ENCODE measurements at regions not wholly inside any gene's neighbourhood (a gene's known extent, or its start where the extent isn't known, plus 50 kb on each side); places are given as distances from the start of the nearest gene placed in this dataset.
"Not testable (repeated sequence)": the region's sequence is repeated elsewhere in the genome, so short reads cannot be mapped to it uniquely, and the experiment has no call there.

DNA sequence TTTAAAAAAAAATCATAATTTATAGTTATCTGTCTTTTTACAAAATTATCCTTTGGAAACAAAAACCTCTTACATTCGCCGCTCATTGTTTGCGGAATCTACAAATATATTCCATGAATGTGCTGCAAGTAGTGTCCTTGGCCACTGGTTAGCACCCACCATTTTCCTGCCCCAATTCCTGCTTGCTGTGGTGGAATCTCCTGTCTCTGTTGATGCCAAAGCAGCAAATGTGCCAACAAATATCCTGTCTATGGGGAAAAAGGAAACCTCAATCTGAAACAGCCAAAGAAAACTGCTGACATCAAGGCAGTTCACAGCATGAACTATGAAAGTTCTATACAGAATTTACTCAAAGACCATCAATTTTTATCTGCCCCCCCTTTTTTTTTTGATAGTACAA is 603.6 kb downstream of the COL12A1 start:
- DNase-seq (ENCODE audit: low spot score) (no peak), ATAC-seq (ENCODE audit: insufficient number of reproducible peaks, low FRiP score, low read depth) (no peak)
- Histone ChIP-seq H3K36me3 (no peaks in the 10 kb centered on the region), H3K27ac (no peak overlapping the region), H3K9me3 (no peaks in the 10 kb centered on the region), H3K4me3 (no peak overlapping the region), H3K27me3 (replicated peaks; ENCODE audit: insufficient read depth) (no peaks in the 10 kb centered on the region), H3K4me1 (ENCODE audit: control insufficient read depth in 1 of 2, low read depth in 2 of 2) (peaks cover 4 to 15% of the 10 kb centered on the region in 2 donors)
- TF ChIP-seq, protein P1, sequence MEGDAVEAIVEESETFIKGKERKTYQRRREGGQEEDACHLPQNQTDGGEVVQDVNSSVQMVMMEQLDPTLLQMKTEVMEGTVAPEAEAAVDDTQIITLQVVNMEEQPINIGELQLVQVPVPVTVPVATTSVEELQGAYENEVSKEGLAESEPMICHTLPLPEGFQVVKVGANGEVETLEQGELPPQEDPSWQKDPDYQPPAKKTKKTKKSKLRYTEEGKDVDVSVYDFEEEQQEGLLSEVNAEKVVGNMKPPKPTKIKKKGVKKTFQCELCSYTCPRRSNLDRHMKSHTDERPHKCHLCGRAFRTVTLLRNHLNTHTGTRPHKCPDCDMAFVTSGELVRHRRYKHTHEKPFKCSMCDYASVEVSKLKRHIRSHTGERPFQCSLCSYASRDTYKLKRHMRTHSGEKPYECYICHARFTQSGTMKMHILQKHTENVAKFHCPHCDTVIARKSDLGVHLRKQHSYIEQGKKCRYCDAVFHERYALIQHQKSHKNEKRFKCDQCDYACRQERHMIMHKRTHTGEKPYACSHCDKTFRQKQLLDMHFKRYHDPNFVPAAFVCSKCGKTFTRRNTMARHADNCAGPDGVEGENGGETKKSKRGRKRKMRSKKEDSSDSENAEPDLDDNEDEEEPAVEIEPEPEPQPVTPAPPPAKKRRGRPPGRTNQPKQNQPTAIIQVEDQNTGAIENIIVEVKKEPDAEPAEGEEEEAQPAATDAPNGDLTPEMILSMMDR (IDR thresholded peaks at IDR 0.05), result no peak

DNA sequence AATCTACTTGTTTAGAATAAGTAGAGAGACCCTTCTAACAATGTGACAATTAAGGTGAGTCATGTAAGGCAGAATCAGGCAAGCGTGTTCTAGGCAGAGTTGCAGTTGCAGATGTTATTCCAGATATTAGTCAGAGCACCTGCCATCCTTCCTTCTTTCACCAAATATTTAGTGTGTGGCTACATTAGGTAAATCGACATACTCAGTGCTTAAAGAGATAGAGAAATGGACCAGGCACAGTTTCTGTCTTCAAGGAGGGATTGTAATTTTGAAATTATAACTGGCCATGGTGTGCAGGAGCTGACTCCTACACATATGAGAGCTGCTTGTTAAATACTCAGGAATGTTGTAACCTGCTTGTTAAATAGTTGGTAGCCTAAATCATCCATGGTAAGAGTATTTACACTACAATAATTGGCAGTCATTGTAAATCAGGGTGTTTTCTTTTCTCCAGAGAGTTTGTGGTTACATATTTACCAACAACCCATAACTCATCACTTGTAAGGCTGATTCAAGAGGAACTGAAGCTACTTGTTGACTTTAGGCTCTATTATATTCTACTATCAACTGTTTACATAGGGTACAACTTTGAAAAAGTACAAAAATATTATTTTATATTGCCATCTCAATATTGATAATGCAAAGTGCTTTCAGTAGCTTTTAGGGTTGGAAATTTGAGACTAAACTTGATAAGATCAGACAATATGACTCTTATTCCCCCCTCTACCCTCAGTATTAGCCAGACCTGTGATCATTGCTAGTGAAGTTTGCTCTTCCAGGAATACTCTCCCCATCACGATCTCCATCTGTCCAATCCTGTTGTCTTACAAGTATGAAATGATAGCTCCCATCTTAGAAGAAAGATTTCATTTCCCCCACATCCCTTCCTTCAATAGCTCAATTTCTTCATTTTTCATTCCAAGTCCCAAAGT is 607.1 kb downstream of the COL12A1 start:
- Histone ChIP-seq H3K4me3 (no peak overlapping the region), H3K27me3 (replicated peaks; ENCODE audit: insufficient read depth) (no peaks in the 10 kb centered on the region), H3K9me3 (no peaks in the 10 kb centered on the region), H3K27ac (no peak overlapping the region), H3K36me3 (no peaks in the 10 kb centered on the region), H3K4me1 (ENCODE audit: control insufficient read depth in 1 of 2, low read depth in 2 of 2) (no peaks in the 10 kb centered on the region)
- DNase-seq (ENCODE audit: low spot score), result no peak
- TF ChIP-seq, protein P1 (IDR thresholded peaks at IDR 0.05), result no peak
- no peak for ATAC-seq (ENCODE audit: insufficient number of reproducible peaks, low FRiP score, low read depth)

DNA sequence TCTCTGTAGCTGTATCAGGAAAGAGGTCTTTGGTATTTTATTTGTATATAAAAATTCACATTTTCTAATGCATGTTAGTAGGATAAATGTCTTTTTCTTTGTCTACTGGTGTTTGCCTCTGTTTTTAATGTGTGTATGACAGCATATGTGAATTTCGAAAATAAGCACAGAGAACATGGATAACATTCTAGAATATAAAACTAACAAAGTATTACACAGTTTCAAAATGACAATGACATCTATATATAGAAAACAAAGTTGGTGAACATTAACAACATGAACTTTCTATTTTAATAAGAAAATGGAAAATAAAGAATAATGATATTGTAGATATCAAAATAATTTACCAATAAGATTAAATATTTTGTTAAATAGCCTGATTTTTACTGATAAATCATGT is 608.0 kb downstream of the COL12A1 start:
- Histone ChIP-seq H3K4me3 (no peak overlapping the region), H3K36me3 (no peaks in the 10 kb centered on the region), H3K9me3 (no peaks in the 10 kb centered on the region), H3K27ac (no peak overlapping the region), H3K27me3 (replicated peaks; ENCODE audit: insufficient read depth) (no peaks in the 10 kb centered on the region), H3K4me1 (ENCODE audit: control insufficient read depth in 1 of 2, low read depth in 2 of 2) (no peaks in the 10 kb centered on the region)
- ATAC-seq (ENCODE audit: insufficient number of reproducible peaks, low FRiP score, low read depth) (no peak), DNase-seq (ENCODE audit: low spot score) (no peak)
- TF ChIP-seq, protein P1 (IDR thresholded peaks at IDR 0.05), result no peak

DNA sequence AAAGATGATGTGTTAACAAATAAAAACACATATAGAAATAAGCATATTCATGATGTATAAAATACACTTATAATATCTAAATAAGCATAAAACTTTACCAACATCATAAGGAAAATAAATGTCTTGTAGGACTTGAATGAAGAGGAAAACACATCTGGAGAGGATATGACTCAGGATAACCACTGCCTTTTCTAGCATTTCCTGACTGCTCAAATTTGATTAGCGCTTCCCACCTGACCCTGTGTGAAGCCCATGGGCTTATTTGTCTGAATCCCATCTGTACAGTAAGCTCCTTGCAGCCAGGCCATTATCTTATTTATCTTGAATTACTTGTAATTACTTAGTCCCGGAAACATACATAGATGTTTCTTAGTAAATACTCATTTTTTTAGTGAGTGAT is 608.6 kb downstream of the COL12A1 start:
- Histone ChIP-seq H3K4me1 (ENCODE audit: control insufficient read depth in 1 of 2, low read depth in 2 of 2) (no peaks in the 10 kb centered on the region), H3K9me3 (no peaks in the 10 kb centered on the region), H3K36me3 (no peaks in the 10 kb centered on the region), H3K27ac (no peak overlapping the region), H3K27me3 (replicated peaks; ENCODE audit: insufficient read depth) (no peaks in the 10 kb centered on the region), H3K4me3 (no peak overlapping the region)
- no peak for ATAC-seq (ENCODE audit: insufficient number of reproducible peaks, low FRiP score, low read depth)
- TF ChIP-seq, protein P1 (IDR thresholded peaks at IDR 0.05), result no peak
- no peak for DNase-seq (ENCODE audit: low spot score)

DNA sequence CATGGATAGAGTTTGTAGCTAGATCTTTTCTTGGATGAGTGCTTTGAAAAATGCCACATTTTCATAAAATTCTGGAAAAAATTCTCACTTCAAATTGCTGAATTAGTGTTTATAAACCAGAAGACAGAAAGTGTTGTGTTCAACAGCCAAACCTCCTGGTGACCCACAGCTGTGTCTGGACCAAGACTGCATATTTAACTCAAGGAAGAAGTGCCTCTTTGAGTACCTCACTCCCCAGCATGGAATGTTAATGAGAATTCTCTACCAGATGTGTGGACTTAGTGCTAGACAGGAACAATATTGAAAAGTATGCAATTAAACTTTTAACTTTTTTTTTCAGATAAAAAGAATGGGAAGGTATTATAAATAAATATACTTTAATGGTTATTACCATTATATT is 609.3 kb downstream of the COL12A1 start:
- H3K4me1 ChIP-seq (ENCODE audit: control insufficient read depth in 1 of 2, low read depth in 2 of 2), result no peaks in the 10 kb centered on the region
- H3K27me3 ChIP-seq (replicated peaks; ENCODE audit: insufficient read depth), result no peaks in the 10 kb centered on the region
- no peaks in the 10 kb centered on the region for H3K9me3 ChIP-seq
- ATAC-seq (ENCODE audit: insufficient number of reproducible peaks, low FRiP score, low read depth) (no peak), DNase-seq (ENCODE audit: low spot score) (no peak)
- H3K4me3 ChIP-seq, result no peak overlapping the region
- no peaks in the 10 kb centered on the region for H3K36me3 ChIP-seq
- TF ChIP-seq, protein P1 (IDR thresholded peaks at IDR 0.05), result no peak
- no peak overlapping the region for H3K27ac ChIP-seq

DNA sequence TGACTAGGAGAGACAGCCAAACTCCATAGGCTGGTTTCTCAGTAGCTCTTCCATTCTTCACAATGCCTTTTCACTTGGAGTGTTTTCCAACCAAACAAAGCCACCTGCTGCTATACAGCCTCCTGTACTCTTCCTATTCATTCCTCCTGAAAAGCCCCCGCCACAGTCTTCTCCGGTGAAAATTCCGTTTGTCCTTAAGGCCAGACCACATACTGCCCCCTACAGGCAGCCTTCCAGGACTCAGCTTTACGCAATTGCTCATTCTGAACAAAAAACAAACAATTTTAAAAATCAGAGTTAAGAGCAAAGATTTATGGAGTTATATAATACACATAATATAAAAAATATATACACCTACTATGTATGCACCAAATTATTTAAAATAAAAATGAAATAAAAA is 611.5 kb downstream of the COL12A1 start:
- DNase-seq (ENCODE audit: low spot score); H3K4me3 ChIP-seq; ATAC-seq (ENCODE audit: insufficient number of reproducible peaks, low FRiP score, low read depth); H3K36me3 ChIP-seq; H3K27ac ChIP-seq; H3K4me1 ChIP-seq (ENCODE audit: control insufficient read depth in 1 of 2, low read depth in 2 of 2); H3K9me3 ChIP-seq; H3K27me3 ChIP-seq (replicated peaks; ENCODE audit: insufficient read depth): not testable (repeated sequence)

All from thoracic aorta (tissue), 2 donors.